SK-N-SH (cell line): ENCODE measurements at regions not wholly inside any gene's neighbourhood (a gene's known extent, or its start where the extent isn't known, plus 50 kb on each side); places are given as distances from the start of the nearest gene placed in this dataset.

Experiments used
- CTCF ChIA-PET: fragments of 300-600, 350-600 bp; formaldehyde crosslinking; extraction: SDS; loops from one replicate; lab custom pipeline; 2021; lab: Yijun Ruan, JAX
- POLR2A ChIA-PET: fragments of 350-600 bp; sonication (Branson Sonifier 250); formaldehyde crosslinking; extraction: SDS; loops from one replicate; lab custom pipeline; 2020; ENCODE audit warnings: antibody characterized with exemption, inconsistent platforms; lab: Yijun Ruan, JAX
- DNase-seq: peaks from one replicate; pipeline ENCODE4 v3.0.0; 2012
- H2AFZ ChIP-seq: fragments of 200-600 bp; sonication (generic); 2 replicates; pipeline ENCODE4 v1.8.1; 2016; ENCODE audit warnings: antibody characterized with exemption, mild to moderate bottlenecking, low read depth
- H3F3A ChIP-seq: fragments of 200-600 bp; sonication (generic); replicated peaks from 2 replicates; pipeline ENCODE3; 2016; ENCODE audit warnings: antibody characterized with exemption, mild to moderate bottlenecking; ENCODE audit not compliant: insufficient read depth
- H3K27ac ChIP-seq, 2 experiments: fragments of 200-500 bp in 1 of 2; fragments of 200-600 bp in 1 of 2; sonication (Bioruptor generic) in 1 of 2; sonication (generic), shearing (Covaris generic) in 1 of 2; 2 replicates each; pipeline versions ENCODE4 v1.5.1 to v1.6.1; 2014 to 2016; ENCODE audit warnings: low read depth in 2 of 2, inconsistent platforms in 1 of 2, low read length in 1 of 2, mild to moderate bottlenecking in 1 of 2, mixed read lengths in 1 of 2
- H3K27me3 ChIP-seq: fragments of 200-600 bp; sonication (generic), shearing (Covaris generic); 2 replicates; pipeline ENCODE4 v1.6.1; 2016; ENCODE audit warnings: mixed run types; ENCODE audit not compliant: insufficient read depth
- H3K36me3 ChIP-seq, 2 experiments: fragments of 200-500 bp in 1 of 2; fragments of 200-600 bp in 1 of 2; sonication (Bioruptor generic) in 1 of 2; sonication (generic) in 1 of 2; replicated peaks in 1 of 2; 2 replicates each; pipeline versions ENCODE3 to v1.5.1; 2014 to 2016; ENCODE audit warnings: low read length in 1 of 2, mild to moderate bottlenecking in 1 of 2; ENCODE audit not compliant: insufficient read depth in 2 of 2, control insufficient read depth in 1 of 2
- H3K4me1 ChIP-seq, 2 experiments: fragments of 200-500 bp in 1 of 2; fragments of 200-600 bp in 1 of 2; sonication (Bioruptor generic) in 1 of 2; sonication (generic), shearing (Covaris generic) in 1 of 2; 2 replicates each; pipeline versions ENCODE4 v1.5.1 to v1.6.1; 2014 to 2016; ENCODE audit warnings: low read depth in 1 of 2, low read length in 1 of 2, mixed run types in 1 of 2; ENCODE audit not compliant: insufficient read depth in 2 of 2, control insufficient read depth in 1 of 2
- H3K4me2 ChIP-seq: fragments of 200-600 bp; sonication (generic), shearing (Covaris generic); 2 replicates; pipeline ENCODE4 v1.6.1; 2017; ENCODE audit warnings: mixed run types
- H3K4me3 ChIP-seq, 2 experiments: fragments of 200-500 bp in 1 of 2; fragments of 200-600 bp in 1 of 2; sonication (Bioruptor generic) in 1 of 2; sonication (generic), shearing (Covaris generic) in 1 of 2; 2 replicates each; pipeline versions ENCODE4 v1.5.1 to v1.8.1; 2014 to 2016; ENCODE audit warnings: low read depth in 2 of 2, inconsistent platforms in 1 of 2, low read length in 1 of 2, mild to moderate bottlenecking in 1 of 2, mixed read lengths in 1 of 2, moderate library complexity in 1 of 2
- H3K79me2 ChIP-seq: fragments of 200-600 bp; sonication (generic); 2 replicates; pipeline ENCODE4 v1.8.1; 2017; ENCODE audit warnings: mild to moderate bottlenecking; ENCODE audit not compliant: insufficient read depth
- H3K9ac ChIP-seq: fragments of 200-600 bp; sonication (generic); 2 replicates; pipeline ENCODE4 v1.6.1; 2017; ENCODE audit warnings: mixed run types
- H3K9me2 ChIP-seq: fragments of 200-600 bp; sonication (generic); 2 replicates; pipeline ENCODE4 v1.6.1; 2017; ENCODE audit warnings: mixed run types
- H3K9me3 ChIP-seq: fragments of 200-600 bp; sonication (generic); 2 replicates; pipeline ENCODE4 v1.6.1; 2017; ENCODE audit warnings: mixed run types, mild to moderate bottlenecking, moderate library complexity
- H4K20me1 ChIP-seq: fragments of 200-600 bp; sonication (generic); 2 replicates; pipeline ENCODE4 v1.6.1; 2017; ENCODE audit warnings: mild to moderate bottlenecking, mixed run types; ENCODE audit not compliant: insufficient read depth
- CHD2 ChIP-seq: fragments of 150-350 bp; IDR thresholded peaks from 2 replicates; pipeline ENCODE4 v1.6.1; 2018; ENCODE audit warnings: low read length; ENCODE audit not compliant: partially characterized antibody
- EP300 ChIP-seq, 2 experiments: IDR thresholded peaks; 2 replicates each; pipeline versions ENCODE4 v1.4.0 to v1.6.1; 2012; ENCODE audit warnings: borderline replicate concordance in 1 of 2, low read depth in 1 of 2, low read length in 1 of 2
- FOSL2 ChIP-seq: IDR thresholded peaks from 2 replicates; pipeline ENCODE4 v1.4.0; 2012; ENCODE audit warnings: low read depth, mild to moderate bottlenecking, moderate library complexity, borderline replicate concordance
- FOXJ3 ChIP-seq: sonication (generic); formaldehyde crosslinking; IDR thresholded peaks from 2 replicates; pipeline ENCODE4 v1.5.1; 2020; ENCODE audit warnings: mild to moderate bottlenecking, missing genetic modification reagents
- MAX ChIP-seq: IDR thresholded peaks from 2 replicates; pipeline ENCODE4 v1.4.0; 2012; ENCODE audit warnings: low read depth
- MXI1 ChIP-seq: IDR thresholded peaks from 2 replicates; pipeline ENCODE4 v1.6.1; 2012; ENCODE audit warnings: mild to moderate bottlenecking, low read depth, low read length, improper control_type of control experiment
- NFIC ChIP-seq: IDR thresholded peaks from 2 replicates; pipeline ENCODE4 v1.4.0; 2012; ENCODE audit warnings: borderline replicate concordance
- NRF1 ChIP-seq: IDR thresholded peaks from 2 replicates; pipeline ENCODE4 v1.6.1; 2012; ENCODE audit warnings: low read depth, mild to moderate bottlenecking, low read length
- RAD21 ChIP-seq: IDR thresholded peaks from 2 replicates; pipeline ENCODE4 v1.6.1; 2012; ENCODE audit warnings: mild to moderate bottlenecking, low read length
- RCOR1 ChIP-seq: fragments of 150-350 bp; IDR thresholded peaks from 2 replicates; pipeline ENCODE4 v1.6.1; 2017; ENCODE audit warnings: antibody characterized with exemption, low read length
- RFX5 ChIP-seq: IDR thresholded peaks from 2 replicates; pipeline ENCODE4 v1.6.1; 2012; ENCODE audit warnings: mild to moderate bottlenecking, improper control_type of control experiment, low read length
- RXRA ChIP-seq: IDR thresholded peaks from 2 replicates; pipeline ENCODE4 v1.4.0; 2012; ENCODE audit warnings: low read depth, mild to moderate bottlenecking, borderline replicate concordance
- SIN3A ChIP-seq: IDR thresholded peaks from 2 replicates; pipeline ENCODE4 v1.6.1; 2012; ENCODE audit warnings: low read depth, mild to moderate bottlenecking, low read length, moderate library complexity, borderline replicate concordance
- SMC3 ChIP-seq: IDR thresholded peaks from 2 replicates; pipeline ENCODE4 v1.6.1; 2012; ENCODE audit warnings: low read depth, low read length, improper control_type of control experiment
- TAF1 ChIP-seq: IDR thresholded peaks from 2 replicates; pipeline ENCODE4 v1.6.1; 2012; ENCODE audit warnings: low read depth, mild to moderate bottlenecking, low read length, moderate library complexity, borderline replicate concordance
- YY1 ChIP-seq: IDR thresholded peaks from 2 replicates; pipeline ENCODE4 v1.4.0; 2012; ENCODE audit warnings: low read depth, mild to moderate bottlenecking
- WGBS: methylation state at CpG from one replicate; pipeline ENCODE4 v1.1.6; 2017; ENCODE audit warnings: low lambda C conversion rate; 5-methylcytosine and 5-hydroxymethylcytosine counted together
- TF ChIP-seq, protein P1 (sequence below): fragments of 200-600 bp; sonication (generic); IDR thresholded peaks from 2 replicates; pipeline ENCODE4 v1.6.1; 2017; ENCODE audit warnings: antibody characterized with exemption, mild to moderate bottlenecking, moderate library complexity
- TF ChIP-seq, protein P2 (sequence below): IDR thresholded peaks from 2 replicates; pipeline ENCODE4 v1.4.0; 2012; ENCODE audit warnings: low read depth, borderline replicate concordance
- TF ChIP-seq, protein P3 (sequence below): IDR thresholded peaks from 2 replicates; pipeline ENCODE4; 2012

- H3K79me2 ChIP-seq, result no peaks in the 10 kb centered on the region
- H4K20me1 ChIP-seq, result no peaks in the 10 kb centered on the region
- H3K36me3 ChIP-seq, result no peaks in the 10 kb centered on the region
- no peaks in the 10 kb centered on the region for H3K4me1 ChIP-seq
- no peaks in the 10 kb centered on the region for H3K9me3 ChIP-seq
- no peaks in the 10 kb centered on the region for H3K9me2 ChIP-seq
- no peak overlapping the region for H3K4me3 ChIP-seq
- TF ChIP-seq NRF1 (no peak), FOSL2 (no peak), YY1 (no peak), MXI1 (no peak), CHD2 (no peak), RAD21 (no peak), TAF1 (no peak), EP300 (IDR thresholded peaks at IDR 0.05; ENCODE audit: borderline replicate concordance in 1 of 2, low read depth in 1 of 2, low read length in 1 of 2) (no peak), NFIC (no peak), MAX (no peak), RCOR1 (no peak), SMC3 (no peak), FOXJ3 (no peak), SIN3A (no peak), RXRA (no peak), RFX5 (no peak)
- TF ChIP-seq, protein P1, sequence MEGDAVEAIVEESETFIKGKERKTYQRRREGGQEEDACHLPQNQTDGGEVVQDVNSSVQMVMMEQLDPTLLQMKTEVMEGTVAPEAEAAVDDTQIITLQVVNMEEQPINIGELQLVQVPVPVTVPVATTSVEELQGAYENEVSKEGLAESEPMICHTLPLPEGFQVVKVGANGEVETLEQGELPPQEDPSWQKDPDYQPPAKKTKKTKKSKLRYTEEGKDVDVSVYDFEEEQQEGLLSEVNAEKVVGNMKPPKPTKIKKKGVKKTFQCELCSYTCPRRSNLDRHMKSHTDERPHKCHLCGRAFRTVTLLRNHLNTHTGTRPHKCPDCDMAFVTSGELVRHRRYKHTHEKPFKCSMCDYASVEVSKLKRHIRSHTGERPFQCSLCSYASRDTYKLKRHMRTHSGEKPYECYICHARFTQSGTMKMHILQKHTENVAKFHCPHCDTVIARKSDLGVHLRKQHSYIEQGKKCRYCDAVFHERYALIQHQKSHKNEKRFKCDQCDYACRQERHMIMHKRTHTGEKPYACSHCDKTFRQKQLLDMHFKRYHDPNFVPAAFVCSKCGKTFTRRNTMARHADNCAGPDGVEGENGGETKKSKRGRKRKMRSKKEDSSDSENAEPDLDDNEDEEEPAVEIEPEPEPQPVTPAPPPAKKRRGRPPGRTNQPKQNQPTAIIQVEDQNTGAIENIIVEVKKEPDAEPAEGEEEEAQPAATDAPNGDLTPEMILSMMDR, result no peak
- TF ChIP-seq, protein P2, sequence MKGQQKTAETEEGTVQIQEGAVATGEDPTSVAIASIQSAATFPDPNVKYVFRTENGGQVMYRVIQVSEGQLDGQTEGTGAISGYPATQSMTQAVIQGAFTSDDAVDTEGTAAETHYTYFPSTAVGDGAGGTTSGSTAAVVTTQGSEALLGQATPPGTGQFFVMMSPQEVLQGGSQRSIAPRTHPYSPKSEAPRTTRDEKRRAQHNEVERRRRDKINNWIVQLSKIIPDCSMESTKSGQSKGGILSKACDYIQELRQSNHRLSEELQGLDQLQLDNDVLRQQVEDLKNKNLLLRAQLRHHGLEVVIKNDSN, result no peak
- TF ChIP-seq, protein P3, sequence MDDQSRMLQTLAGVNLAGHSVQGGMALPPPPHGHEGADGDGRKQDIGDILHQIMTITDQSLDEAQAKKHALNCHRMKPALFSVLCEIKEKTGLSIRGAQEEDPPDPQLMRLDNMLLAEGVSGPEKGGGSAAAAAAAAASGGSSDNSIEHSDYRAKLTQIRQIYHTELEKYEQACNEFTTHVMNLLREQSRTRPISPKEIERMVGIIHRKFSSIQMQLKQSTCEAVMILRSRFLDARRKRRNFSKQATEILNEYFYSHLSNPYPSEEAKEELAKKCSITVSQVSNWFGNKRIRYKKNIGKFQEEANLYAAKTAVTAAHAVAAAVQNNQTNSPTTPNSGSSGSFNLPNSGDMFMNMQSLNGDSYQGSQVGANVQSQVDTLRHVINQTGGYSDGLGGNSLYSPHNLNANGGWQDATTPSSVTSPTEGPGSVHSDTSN, result no peak
- TF ChIP-seq, all 33 proteins: peak for 0
- Histone ChIP-seq H2AFZ (no peak overlapping the region), H3F3A (no peaks in the 10 kb centered on the region), H3K9ac (no peak overlapping the region), H3K27me3 (no peaks in the 10 kb centered on the region), H3K27ac (no peak overlapping the region), H3K4me2 (no peak overlapping the region)
- no peak for DNase-seq
- ChIA-PET CTCF (no interaction called here), POLR2A (no interaction called here)
- WGBS, result 17% methylated on average over 7 of the region's 7 CpGs
Measured at GRCh38 chr5:19388391-19388790, 599.6 kb downstream of the CDH18 start.
